ENCODE measurements at regions not wholly inside any gene's neighbourhood (a gene's known extent, or its start where the extent isn't known, plus 50 kb on each side); places are given as distances from the start of the nearest gene placed in this dataset.
"Not testable (repeated sequence)": the region's sequence is repeated elsewhere in the genome, so short reads cannot be mapped to it uniquely, and the experiment has no call there.

DNA sequence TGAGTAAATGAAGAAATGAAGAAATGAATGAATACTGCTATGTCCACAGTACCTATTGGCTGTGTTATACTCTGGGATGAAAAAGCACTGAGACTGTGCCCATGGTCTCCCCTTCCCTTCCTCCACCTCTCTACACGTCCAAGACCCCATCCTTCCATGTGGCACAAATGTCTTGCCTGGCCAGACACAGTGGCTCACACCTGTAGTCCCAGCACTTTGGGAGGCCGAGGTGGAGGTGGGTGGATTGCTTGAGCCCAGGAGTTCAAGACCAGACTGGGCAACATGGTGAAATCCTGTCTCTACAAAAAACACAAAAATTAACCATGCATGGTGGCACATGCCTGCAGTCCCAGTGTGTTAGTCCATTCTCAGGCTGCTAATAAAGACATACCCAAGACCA is 200.1 kb downstream of the FAM43A start:
- intact Hi-C loops (cut with DNase I, micrococcal nuclease) = no loop called here
- H3K9me3 ChIP-seq = peaks cover 8% of the 10 kb centered on the region
- H3K36me3 ChIP-seq (ENCODE audit: low read depth) = no peaks in the 10 kb centered on the region
- TF ChIP-seq, protein P1, sequence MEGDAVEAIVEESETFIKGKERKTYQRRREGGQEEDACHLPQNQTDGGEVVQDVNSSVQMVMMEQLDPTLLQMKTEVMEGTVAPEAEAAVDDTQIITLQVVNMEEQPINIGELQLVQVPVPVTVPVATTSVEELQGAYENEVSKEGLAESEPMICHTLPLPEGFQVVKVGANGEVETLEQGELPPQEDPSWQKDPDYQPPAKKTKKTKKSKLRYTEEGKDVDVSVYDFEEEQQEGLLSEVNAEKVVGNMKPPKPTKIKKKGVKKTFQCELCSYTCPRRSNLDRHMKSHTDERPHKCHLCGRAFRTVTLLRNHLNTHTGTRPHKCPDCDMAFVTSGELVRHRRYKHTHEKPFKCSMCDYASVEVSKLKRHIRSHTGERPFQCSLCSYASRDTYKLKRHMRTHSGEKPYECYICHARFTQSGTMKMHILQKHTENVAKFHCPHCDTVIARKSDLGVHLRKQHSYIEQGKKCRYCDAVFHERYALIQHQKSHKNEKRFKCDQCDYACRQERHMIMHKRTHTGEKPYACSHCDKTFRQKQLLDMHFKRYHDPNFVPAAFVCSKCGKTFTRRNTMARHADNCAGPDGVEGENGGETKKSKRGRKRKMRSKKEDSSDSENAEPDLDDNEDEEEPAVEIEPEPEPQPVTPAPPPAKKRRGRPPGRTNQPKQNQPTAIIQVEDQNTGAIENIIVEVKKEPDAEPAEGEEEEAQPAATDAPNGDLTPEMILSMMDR (IDR thresholded peaks at IDR 0.05) = no peak
- ATAC-seq = no peak
- peaks cover 9% of the 10 kb centered on the region for H3K4me1 ChIP-seq (ENCODE audit: low read depth)
- no peak for DNase-seq
- no peak overlapping the region for H3K4me3 ChIP-seq

DNA sequence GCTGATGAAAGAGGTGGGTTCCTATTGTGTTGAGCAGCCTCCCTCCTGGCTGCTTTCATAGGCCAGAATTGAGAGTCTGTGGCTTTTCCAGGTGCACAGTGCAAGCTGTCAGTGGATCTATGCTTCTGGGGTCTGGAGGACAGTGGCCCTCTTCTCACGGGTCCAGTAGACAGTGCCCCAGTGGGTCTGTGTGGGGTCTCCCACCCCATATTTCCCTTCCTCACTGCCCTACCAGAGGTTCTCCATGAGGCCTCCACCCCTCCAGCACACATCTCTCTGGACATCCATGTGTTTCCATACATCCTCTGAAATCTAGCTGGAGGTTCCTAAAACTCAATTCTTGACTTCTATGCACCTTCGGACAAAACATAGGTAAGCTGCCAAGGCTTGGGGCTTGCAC is 201.2 kb downstream of the FAM43A start:
- ATAC-seq (no peak), DNase-seq (no peak)
- Histone ChIP-seq H3K9me3 (peaks cover 8% of the 10 kb centered on the region), H3K4me1 (ENCODE audit: low read depth) (no peaks in the 10 kb centered on the region), H3K36me3 (ENCODE audit: low read depth) (no peaks in the 10 kb centered on the region), H3K4me3 (no peak overlapping the region)
- intact Hi-C loops (cut with DNase I, micrococcal nuclease) = no loop called here
- TF ChIP-seq, protein P1 (IDR thresholded peaks at IDR 0.05) = no peak

DNA sequence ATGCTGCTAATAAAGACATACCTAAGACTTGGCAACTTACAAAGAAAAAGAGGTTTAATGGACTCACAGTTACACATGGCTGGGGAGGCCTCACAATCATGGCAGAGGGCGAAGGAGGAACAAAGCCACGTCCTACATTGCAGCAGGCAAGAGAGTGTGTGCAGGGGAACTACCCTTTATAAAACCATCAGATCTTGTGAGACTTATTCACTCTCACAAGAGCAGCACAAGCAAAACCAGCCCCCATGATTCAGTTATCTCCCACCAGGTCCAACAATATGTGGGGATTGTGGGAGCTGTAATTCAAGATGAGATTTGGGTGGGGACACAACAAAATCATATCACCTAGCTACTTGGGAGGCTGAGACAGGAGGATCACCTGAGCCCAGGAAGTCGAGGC is 202.4 kb downstream of the FAM43A start:
- H3K4me1 ChIP-seq (ENCODE audit: low read depth); intact Hi-C loops (cut with DNase I, micrococcal nuclease); H3K9me3 ChIP-seq; H3K4me3 ChIP-seq; DNase-seq; ATAC-seq; H3K36me3 ChIP-seq (ENCODE audit: low read depth): not testable (repeated sequence)

DNA sequence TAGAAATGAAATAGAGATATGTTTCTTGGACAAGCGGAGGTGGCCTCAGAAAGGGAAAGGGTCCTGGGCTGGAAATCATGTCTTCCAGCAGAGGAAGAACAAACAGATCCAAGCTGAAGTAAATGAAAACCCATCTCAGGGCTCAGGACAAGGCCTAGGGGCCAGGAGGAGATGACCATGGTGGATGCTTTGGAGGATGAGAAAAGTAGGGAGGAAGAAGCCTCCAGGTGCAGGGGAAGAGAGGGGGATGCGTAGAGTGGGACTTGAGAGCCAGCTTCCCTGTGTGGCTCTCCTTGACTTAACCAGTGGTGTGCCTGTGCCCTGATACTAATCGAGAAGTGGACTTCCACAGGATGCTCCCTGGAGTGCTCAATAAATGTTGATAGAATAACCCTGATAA is 203.2 kb downstream of the FAM43A start:
- no peak for DNase-seq
- no peak for ATAC-seq
- no peak overlapping the region for H3K4me3 ChIP-seq
- intact Hi-C loops (cut with DNase I, micrococcal nuclease) = no loop called here
- peaks cover 5% of the 10 kb centered on the region for H3K9me3 ChIP-seq
- no peaks in the 10 kb centered on the region for H3K36me3 ChIP-seq (ENCODE audit: low read depth)
- H3K4me1 ChIP-seq (ENCODE audit: low read depth) = no peaks in the 10 kb centered on the region
- TF ChIP-seq, protein P1 (IDR thresholded peaks at IDR 0.05) = no peak

DNA sequence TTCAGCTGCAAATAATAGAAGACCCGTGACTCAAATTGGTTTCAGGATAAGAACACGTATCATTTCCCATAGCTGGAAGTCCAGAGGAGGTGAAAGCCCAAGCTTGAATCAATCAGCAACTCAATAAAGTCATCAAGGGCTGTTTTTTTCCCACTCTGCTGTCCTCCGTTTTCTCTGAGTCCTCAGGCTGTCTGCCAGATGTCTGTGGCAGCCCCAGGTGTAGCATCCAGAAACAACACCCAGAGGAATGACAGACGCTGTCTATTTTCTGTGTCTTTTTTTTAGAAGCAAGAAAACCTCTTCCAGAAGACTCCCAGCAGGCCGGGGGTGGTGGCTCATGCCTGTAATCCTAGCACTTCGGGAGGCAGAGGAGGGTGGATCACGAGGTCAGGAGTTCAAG is 204.4 kb downstream of the FAM43A start:
- TF ChIP-seq, protein P1 (IDR thresholded peaks at IDR 0.05) = no peak
- Histone ChIP-seq H3K9me3 (no peaks in the 10 kb centered on the region), H3K4me3 (no peak overlapping the region), H3K36me3 (ENCODE audit: low read depth) (no peaks in the 10 kb centered on the region), H3K4me1 (ENCODE audit: low read depth) (no peaks in the 10 kb centered on the region)
- intact Hi-C loops (cut with DNase I, micrococcal nuclease) = no loop called here
- no peak for DNase-seq
- no peak for ATAC-seq

DNA sequence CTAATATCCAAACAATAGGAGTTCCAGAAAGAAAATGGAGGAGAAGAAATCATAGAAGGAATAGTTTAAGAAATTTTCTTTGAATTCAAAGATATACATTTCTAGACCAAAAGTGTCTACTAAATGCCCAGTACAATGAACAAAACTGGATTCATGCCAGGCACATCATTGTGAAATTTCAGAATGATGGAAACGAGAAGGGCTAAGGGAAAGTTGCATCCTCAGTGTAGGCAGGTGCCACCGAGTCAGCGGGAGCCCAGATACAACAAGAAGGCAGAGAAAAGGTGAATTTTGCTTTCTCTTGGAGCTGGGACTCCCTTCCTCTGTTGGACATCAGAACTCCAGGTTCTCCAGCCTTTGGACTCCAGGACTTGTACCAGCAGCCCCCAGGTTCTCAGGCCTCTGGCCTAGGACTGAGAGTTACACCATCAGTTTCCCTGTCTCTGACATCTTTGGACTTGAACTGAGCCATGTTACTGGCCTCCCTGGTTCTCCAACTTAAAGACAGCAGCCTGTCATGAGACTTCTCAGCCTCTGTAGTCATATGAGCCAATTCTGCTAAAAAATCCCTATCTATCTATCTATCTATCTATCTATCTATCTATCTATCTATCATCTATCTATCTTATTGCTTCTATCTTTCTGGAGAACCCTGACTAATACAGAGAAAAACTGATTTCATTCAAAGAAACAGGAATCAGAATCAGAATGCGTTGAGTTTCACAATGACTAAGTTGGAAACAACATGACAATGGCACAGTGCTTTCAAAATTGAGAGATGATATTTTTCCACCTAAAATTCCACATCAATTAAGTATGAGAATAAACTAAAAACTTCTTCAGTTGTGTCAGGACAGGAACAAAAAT is 207.7 kb downstream of the FAM43A start:
- Histone ChIP-seq H3K9me3 (no peaks in the 10 kb centered on the region), H3K4me1 (ENCODE audit: low read depth) (no peaks in the 10 kb centered on the region), H3K4me3 (no peak overlapping the region), H3K36me3 (ENCODE audit: low read depth) (no peaks in the 10 kb centered on the region)
- intact Hi-C loops (cut with DNase I, micrococcal nuclease) = no loop called here
- no peak for ATAC-seq
- TF ChIP-seq, protein P1 (IDR thresholded peaks at IDR 0.05) = no peak
- DNase-seq = no peak
